Motor neuron (in vitro differentiated cells): ENCODE measurements at regions not wholly inside any gene's neighbourhood (a gene's known extent, or its start where the extent isn't known, plus 50 kb on each side); places are given as distances from the start of the nearest gene placed in this dataset.
"Not testable (repeated sequence)": the region's sequence is repeated elsewhere in the genome, so short reads cannot be mapped to it uniquely, and the experiment has no call there.

Source experiments
- ATAC-seq, 8 experiments: fragments of 200-7000 bp; cut with Tn5 transposase; replicated peaks in 6 of 8; 2 replicates each; pipeline ENCODE4 v1.8.0; 2021; ENCODE audit warnings: mild to moderate bottlenecking in 8 of 8, moderate library complexity in 8 of 8
- H3K27ac ChIP-seq, 2 donors: fragments of 250-450 bp; sonication (Bioruptor Pico); 2 replicates each; pipeline ENCODE4 v1.9.0; 2021; ENCODE audit warnings: antibody characterized with exemption in 2 of 2, mild to moderate bottlenecking in 2 of 2, moderate library complexity in 1 of 2
- H3K4me1 ChIP-seq, 2 donors: fragments of 250-450 bp; sonication (Bioruptor Pico); replicated peaks in 1 of 2; 2 replicates each; pipeline ENCODE4 v1.6.1; 2021; ENCODE audit warnings: antibody characterized with exemption in 2 of 2, mild to moderate bottlenecking in 2 of 2, moderate library complexity in 1 of 2
- H3K4me3 ChIP-seq, 5 donors: fragments of 250-450 bp; sonication (Bioruptor Pico); 2 replicates each; pipeline ENCODE4 v1.9.0; 2021; ENCODE audit warnings: antibody characterized with exemption in 5 of 5, mild to moderate bottlenecking in 5 of 5, moderate library complexity in 4 of 5
- WGBS, 10 experiments: fragments of 450-650 bp; shearing (Covaris generic); methylation state at CpG; one replicate each; pipeline ENCODE4 v1.0.0; 2022; 5-methylcytosine and 5-hydroxymethylcytosine counted together
- in situ Hi-C, 9 experiments: fragments of 400-800 bp; cut with MboI; loops; one replicate each; pipeline ENCODE4 v1.15.0; 2021; ENCODE audit warnings: low sequenced_read_pairs in 9 of 9, low pct_unique_long_range_greater_than_20kb in 2 of 9; ENCODE audit not compliant: unreplicated experiment in 9 of 9

GRCh38 chr2:72078773-72079172 is 68.9 kb downstream of the CYP26B1 start:
- Histone ChIP-seq H3K4me3 (no peak overlapping the region), H3K27ac (no peak overlapping the region), H3K4me1 (no peaks in the 10 kb centered on the region)
- WGBS, 10 experiments, result 58 to 100% (median 90%) methylated on average over 1 to 6 of the region's 6 CpGs; no CpG with 5 or more reads in 3 of the 10 experiments
- ATAC-seq, result no peak
- in situ Hi-C loops, result no loop called here

GRCh38 chr2:72077702-72078169 is 69.9 kb downstream of the CYP26B1 start:
- H3K4me1 ChIP-seq, result no peaks in the 10 kb centered on the region
- in situ Hi-C loops, result no loop called here
- H3K27ac ChIP-seq, result no peak overlapping the region
- 80 to 100% (median 100%) methylated on average over 1 of the region's 1 CpG; no CpG with 5 or more reads in 6 of the 10 experiments for WGBS, 10 experiments
- ATAC-seq, result no peak
- no peak overlapping the region for H3K4me3 ChIP-seq

GRCh38 chr2:72073373-72073772 is 74.3 kb downstream of the CYP26B1 start:
- WGBS, 10 experiments, result 43 to 100% (median 92%) methylated on average over 2 to 4 of the region's 8 CpGs; no CpG with 5 or more reads in 3 of the 10 experiments
- in situ Hi-C loops, H3K4me3 ChIP-seq, ATAC-seq, H3K27ac ChIP-seq, H3K4me1 ChIP-seq: not testable (repeated sequence)

- ATAC-seq, H3K27ac ChIP-seq, in situ Hi-C loops, H3K4me1 ChIP-seq, H3K4me3 ChIP-seq: not testable (repeated sequence)
- WGBS, 10 experiments, result no CpG with 5 or more reads among the region's 14 CpGs
Observed at GRCh38 chr2:72064197-72064596, 83.5 kb downstream of the CYP26B1 start.

GRCh38 chr2:72062336-72062735 is 85.3 kb downstream of the CYP26B1 start:
- in situ Hi-C loops, result no loop called here
- ATAC-seq, result no peak

GRCh38 chr2:72057308-72057707 is 90.4 kb downstream of the CYP26B1 start:
- in situ Hi-C loops, result no loop called here
- Histone ChIP-seq H3K4me3 (no peak overlapping the region), H3K27ac (no peak overlapping the region), H3K4me1 (no peaks in the 10 kb centered on the region)
- no peak for ATAC-seq
- WGBS, 10 experiments, result 0 to 100% (median 63%) methylated on average over 1 of the region's 1 CpG; no CpG with 5 or more reads in 3 of the 10 experiments

More at GRCh38 chr2:72062336-72062735, 85.3 kb downstream of the CYP26B1 start:
- Histone ChIP-seq H3K27ac (no peak overlapping the region), H3K4me1 (no peaks in the 10 kb centered on the region), H3K4me3 (no peak overlapping the region)
- WGBS, 10 experiments, result 60 to 100% (median 88%) methylated on average over 1 to 2 of the region's 3 CpGs; no CpG with 5 or more reads in 2 of the 10 experiments

GRCh38 chr2:72051971-72052505 is 95.6 kb downstream of the CYP26B1 start:
- WGBS, 10 experiments, result 6 to 97% (median 82%) methylated on average over 1 to 4 of the region's 4 CpGs
- H3K27ac ChIP-seq, result no peak overlapping the region
- H3K4me3 ChIP-seq, result no peak overlapping the region
- no peaks in the 10 kb centered on the region for H3K4me1 ChIP-seq
- ATAC-seq, result peak in 1 of 8 experiments; percentile 46
- in situ Hi-C loops, result no loop called here

- ATAC-seq, result peak in 3 of 8 experiments; percentile 41 to 96 (median 93)
- in situ Hi-C loops, result no loop called here
- Histone ChIP-seq H3K27ac (no peak overlapping the region), H3K4me1 (no peaks in the 10 kb centered on the region), H3K4me3 (no peak overlapping the region)
- 0 to 74% (median 38%) methylated on average over 1 to 2 of the region's 2 CpGs; no CpG with 5 or more reads in 2 of the 10 experiments for WGBS, 10 experiments
Observed at GRCh38 chr2:72051204-72051603, 96.5 kb downstream of the CYP26B1 start.

- 60 to 93% (median 80%) methylated on average over 1 to 2 of the region's 2 CpGs; no CpG with 5 or more reads in 5 of the 10 experiments for WGBS, 10 experiments
- Histone ChIP-seq H3K4me3 (no peak overlapping the region), H3K27ac (no peak overlapping the region), H3K4me1 (no peaks in the 10 kb centered on the region)
- in situ Hi-C loops, result no loop called here
- ATAC-seq, result peak in 1 of 8 experiments; percentile 15
Observed at GRCh38 chr2:72050734-72051133, 96.9 kb downstream of the CYP26B1 start.

- no peak overlapping the region for H3K27ac ChIP-seq
- H3K4me1 ChIP-seq, result no peaks in the 10 kb centered on the region
- in situ Hi-C loops, result no loop called here
- H3K4me3 ChIP-seq, result no peak overlapping the region
- ATAC-seq, result no peak
Observed at GRCh38 chr2:72048881-72049477, 98.7 kb downstream of the CYP26B1 start.

- H3K4me3 ChIP-seq, result no peak overlapping the region
- peaks cover 0 to 6% of the 10 kb centered on the region in 2 donors for H3K4me1 ChIP-seq
- in situ Hi-C loops, result no loop called here
Observed at GRCh38 chr2:72043985-72044384, 103.7 kb downstream of the CYP26B1 start.

GRCh38 chr2:72041638-72042111 is 106.0 kb downstream of the CYP26B1 start:
- peak in 2 of 8 experiments; percentile 42 to 74 for ATAC-seq
- no peak overlapping the region for H3K27ac ChIP-seq
- in situ Hi-C loops, result no loop called here
- 20% methylated on average over 1 of the region's 5 CpGs; no CpG with 5 or more reads in 9 of the 10 experiments for WGBS, 10 experiments
- H3K4me1 ChIP-seq, result peaks cover 0 to 6% of the 10 kb centered on the region in 2 donors
- H3K4me3 ChIP-seq, result no peak overlapping the region

More at GRCh38 chr2:72043985-72044384, 103.7 kb downstream of the CYP26B1 start:
- H3K27ac ChIP-seq, result no peak overlapping the region
- no peak for ATAC-seq

GRCh38 chr2:72040629-72041571 is 106.8 kb downstream of the CYP26B1 start:
- ATAC-seq, result peak in 2 of 8 experiments; percentile 57 to 63
- peaks cover 0 to 6% of the 10 kb centered on the region in 2 donors for H3K4me1 ChIP-seq
- WGBS, 10 experiments, result 39 to 100% (median 73%) methylated on average over 1 to 8 of the region's 12 CpGs
- in situ Hi-C loops, result no loop called here
- no peak overlapping the region for H3K27ac ChIP-seq
- no peak overlapping the region for H3K4me3 ChIP-seq
